ENCODE measurements at regions not wholly inside any gene's neighbourhood (a gene's known extent, or its start where the extent isn't known, plus 50 kb on each side); places are given as distances from the start of the nearest gene placed in this dataset.

- TF ChIP-seq POLR2A (IDR thresholded peaks at IDR 0.05; ENCODE audit: insufficient read depth in 1 of 2, low read depth in 2 of 2, low read length in 2 of 2) (no peak), ZSCAN22 (CRISPR knock-in tag; IDR thresholded peaks at IDR 0.05) (no peak), EP300 (IDR thresholded peaks at IDR 0.05; ENCODE audit: low read depth in 2 of 2, low read length in 2 of 2) (no peak), EP300 (CRISPR knock-in tag; IDR thresholded peaks at IDR 0.05; ENCODE audit: borderline replicate concordance) (no peak), KAT8 (CRISPR knock-in tag; IDR thresholded peaks at IDR 0.05) (no peak), ATRX (CRISPR knock-in tag; IDR thresholded peaks at IDR 0.05; ENCODE audit: borderline replicate concordance) (no peak), ELK4 (CRISPR knock-in tag; IDR thresholded peaks at IDR 0.05; ENCODE audit: borderline replicate concordance) (no peak), CTCF (CRISPR knock-in tag; IDR thresholded peaks at IDR 0.05) (no peak), NFE2L1 (CRISPR knock-in tag; IDR thresholded peaks at IDR 0.05; ENCODE audit: borderline replicate concordance) (no peak), SMC3 (IDR thresholded peaks at IDR 0.05; ENCODE audit: low read length) (no peak), HNRNPL (IDR thresholded peaks at IDR 0.05; ENCODE audit: low read depth, low read length) (no peak)
These were observed 260.3 kb upstream of the MOCS1 start for GRCh38 chr6:40194447-40195170.
